IPS-NIHi7 (cell line): ENCODE measurements at regions not wholly inside any gene's neighbourhood (a gene's known extent, or its start where the extent isn't known, plus 50 kb on each side); places are given as distances from the start of the nearest gene placed in this dataset.
"Not testable (repeated sequence)": the region's sequence is repeated elsewhere in the genome, so short reads cannot be mapped to it uniquely, and the experiment has no call there.

ENCODE experiments used
- DNase-seq: peaks from one replicate; pipeline ENCODE4 v3.0.0; 2012; ENCODE audit warnings: mixed read lengths; ENCODE audit errors: extremely low spot score

DNA sequence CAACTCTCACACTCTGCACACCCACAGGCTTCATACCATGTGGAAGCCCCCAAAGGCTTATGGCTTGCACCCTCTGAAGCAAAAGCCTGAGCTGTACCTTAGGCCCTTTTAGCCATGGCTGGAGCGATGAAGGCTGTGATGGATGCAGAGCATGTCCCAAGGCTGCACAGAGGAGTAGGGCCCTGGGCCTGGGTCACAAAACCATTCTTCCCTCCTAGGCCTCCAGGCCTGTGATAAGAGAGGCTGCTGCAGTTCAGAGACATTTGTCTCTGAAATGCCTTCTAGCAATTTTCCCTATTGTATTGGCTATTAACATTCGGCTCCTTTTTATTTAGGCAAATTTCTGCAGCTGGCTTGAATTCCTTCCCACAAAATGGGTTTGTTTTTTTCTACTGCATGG is 1707.7 kb downstream of the MRPL39 start:
- no peak for DNase-seq

DNA sequence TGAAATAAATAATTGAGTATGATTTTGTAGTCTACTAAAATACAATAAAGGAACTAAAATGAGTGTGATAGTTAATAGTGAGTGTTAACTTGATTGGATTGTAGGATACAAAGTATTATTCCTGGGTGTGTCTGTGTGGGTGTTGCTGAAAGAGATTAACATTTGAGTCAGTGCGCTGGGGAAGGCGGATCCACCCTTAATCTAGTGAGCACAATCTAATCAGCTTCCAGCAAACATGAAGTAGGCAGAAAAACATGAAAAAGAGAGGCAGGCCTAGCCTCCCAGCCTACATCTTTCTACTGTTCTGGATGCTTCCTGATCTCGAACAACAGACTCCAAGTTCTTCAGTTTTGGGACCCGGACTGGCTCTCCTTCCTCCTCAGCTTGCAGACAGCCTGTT is 1716.6 kb downstream of the MRPL39 start:
- DNase-seq: no peak

DNA sequence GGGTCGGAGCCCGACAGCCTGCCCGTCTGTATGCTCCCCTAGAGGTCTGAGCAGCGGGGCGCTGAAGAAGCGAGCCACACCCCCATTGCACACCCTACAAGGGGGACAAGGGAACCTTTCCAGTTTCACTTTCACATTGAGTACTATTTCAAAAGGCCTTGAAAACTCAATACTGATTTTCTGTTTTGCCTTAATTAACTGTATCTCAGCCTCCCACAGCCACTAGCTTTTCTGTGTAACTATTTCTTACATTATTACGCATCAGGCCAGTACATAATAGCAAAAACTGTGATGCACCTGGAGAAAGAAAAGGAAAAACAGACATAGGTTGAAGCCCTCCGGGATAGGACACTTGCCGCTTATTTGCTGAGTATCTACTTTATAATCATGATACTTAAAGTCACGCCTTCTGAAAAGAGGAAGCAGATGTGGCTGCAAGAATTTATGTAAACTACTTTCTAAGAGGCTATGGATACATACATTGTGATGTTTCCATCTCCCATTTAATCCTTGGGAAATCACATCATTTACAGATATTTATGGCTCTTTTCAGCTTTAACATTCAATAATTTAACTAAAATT is 1719.5 kb downstream of the MRPL39 start:
- no peak for DNase-seq

DNA sequence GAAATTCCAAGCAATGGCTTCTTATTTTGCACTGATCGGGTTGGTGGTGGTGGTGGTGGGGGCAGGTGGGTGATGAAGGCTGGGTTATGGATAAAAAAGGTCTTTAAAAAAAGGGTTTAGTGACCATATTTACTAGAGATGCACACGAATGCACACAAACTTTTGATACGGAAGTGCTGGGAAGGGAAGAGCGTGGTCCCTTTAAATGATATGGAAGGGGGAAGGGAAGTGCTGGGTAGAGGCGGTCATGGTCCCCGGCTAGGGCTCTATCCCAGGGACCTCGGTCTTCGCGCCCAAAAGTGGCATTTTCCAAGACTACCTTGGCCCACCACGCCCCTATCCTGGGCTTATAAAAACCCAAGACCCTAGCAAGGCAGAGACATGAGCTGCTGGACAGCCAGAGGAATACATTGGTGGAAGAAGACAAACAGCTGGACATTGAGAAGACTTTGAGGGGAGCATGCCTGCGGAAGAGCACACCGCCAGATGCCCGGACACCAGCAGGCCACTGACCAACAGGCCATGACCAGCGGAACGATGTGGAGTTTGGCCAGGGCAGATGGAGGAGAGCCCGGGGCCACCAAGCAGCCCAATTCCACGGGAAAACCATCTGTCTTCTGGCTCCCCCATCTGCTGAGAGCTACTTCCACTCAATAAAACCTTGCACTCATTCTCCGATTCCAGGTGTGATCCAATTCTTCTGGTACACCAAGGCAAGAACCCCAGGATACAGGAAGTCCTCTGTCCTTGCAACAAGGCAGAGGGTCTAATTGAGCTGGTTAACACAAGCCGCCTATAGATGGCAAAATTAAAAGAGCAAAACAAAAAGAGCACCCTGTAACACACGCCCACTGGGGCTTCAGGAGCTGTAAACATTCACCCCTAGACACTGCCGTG is 1720.2 kb downstream of the MRPL39 start:
- DNase-seq: no peak

DNA sequence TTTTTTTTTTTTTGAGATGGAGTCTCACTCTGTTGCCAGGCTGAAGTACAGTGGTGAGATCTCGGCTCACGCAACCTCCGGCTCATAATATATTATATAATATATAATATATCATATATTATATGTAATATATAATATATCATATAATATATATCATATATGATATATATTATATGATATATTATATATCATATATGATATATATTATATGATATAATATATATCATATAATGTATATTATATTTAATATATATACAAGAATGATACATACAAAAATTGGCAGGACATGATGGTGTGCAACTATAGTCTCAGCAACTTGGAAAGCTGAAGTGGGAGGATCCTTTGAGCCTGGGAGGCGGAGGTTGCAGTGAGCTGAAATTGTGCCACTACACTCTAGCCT is 1725.5 kb downstream of the MRPL39 start:
- DNase-seq: no peak

DNA sequence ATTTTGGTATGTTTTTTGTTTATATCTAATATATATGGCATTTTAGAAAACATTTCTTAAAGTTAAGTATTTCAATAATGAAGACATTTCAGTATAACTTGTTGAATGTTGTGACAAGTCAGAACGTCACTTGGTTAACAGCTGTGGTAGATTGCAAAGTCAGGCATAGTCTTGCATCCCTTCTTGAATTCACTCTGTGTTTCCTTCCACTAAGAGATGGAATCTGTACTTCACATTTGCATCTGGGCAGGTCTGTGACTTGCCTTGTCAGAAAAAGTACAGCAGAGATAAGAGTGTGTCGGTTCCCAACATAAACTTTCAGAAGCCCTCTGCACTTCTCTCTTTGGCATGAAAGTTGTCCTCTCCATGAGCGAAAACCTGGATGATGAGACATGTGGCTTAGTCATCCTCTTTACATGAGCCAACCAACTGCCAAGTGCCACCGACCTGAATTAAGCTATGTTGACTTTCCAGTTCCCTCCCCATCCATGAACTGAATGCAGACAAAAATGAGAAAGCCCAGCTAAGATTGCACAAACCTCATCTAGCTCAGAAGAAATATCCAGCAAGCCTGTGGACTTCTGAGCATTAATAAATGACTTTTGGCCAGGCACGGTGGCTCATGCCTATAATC is 1730.2 kb downstream of the MRPL39 start:
- DNase-seq: no peak

DNA sequence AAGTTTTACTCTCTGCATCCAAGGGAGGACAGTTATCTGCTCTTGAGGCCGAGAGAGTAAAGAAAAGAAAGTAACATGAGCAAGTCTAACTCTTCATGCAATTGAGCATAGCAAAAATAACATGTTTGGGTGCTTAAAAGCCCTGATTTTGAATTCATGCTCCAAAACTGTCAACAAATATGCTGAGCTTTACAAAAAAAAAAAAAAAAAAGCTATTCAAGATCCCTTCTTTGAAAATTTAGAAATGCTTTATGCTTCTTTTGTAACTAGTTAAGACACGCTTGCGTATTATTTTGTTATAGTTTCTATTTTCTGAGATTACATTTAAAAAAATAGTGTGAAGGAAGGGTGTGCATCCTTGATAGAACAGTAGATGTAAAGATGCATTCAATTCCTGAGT is 1733.0 kb downstream of the MRPL39 start:
- DNase-seq: no peak

DNA sequence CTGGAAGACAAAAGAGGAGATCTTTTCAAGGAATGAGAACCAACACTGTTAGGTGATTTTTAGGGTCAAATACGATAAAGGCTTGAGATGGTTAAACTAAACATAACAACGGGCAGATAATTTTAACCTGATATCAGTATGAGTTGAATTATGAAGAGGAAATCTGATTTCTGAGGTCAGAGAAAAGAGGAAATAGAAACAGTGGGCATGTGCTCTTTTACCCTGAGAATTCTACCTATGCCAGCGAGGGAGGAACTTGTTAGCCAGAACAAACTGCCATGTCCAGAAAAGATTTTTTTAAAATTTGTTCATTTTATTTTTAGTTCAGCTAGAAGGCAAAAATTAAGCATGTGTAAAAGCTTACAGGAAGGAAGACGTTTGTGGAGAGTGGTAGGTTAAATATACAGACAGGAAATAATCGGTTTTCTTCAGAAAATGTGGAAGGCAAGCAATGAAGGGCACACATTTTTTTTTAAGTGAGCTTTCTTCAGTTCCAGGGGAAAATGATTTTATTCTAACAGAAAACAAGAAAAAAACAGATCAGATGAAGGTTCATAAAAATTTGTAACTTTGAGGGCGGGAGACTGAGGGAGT is 1745.3 kb downstream of the MRPL39 start:
- no peak for DNase-seq

DNA sequence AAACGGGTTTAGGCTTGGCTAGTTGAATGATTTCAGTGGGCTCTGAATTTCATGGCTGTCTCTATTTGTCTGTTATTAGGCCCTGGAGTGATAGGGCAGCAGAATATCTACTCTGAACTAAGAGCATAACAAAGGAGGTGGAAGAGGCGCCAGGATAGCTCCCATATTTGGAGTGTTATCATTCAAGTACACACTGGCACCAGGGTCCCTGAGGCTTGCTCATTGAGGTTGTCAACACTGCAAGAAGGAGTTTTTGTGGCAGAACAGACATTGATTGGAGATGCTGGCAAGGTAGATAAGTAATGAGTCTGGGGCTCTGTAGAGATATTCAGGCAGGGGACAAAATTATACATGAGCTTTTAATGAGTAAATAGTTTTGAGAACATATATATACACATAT is 1748.4 kb downstream of the MRPL39 start:
- no peak for DNase-seq

DNA sequence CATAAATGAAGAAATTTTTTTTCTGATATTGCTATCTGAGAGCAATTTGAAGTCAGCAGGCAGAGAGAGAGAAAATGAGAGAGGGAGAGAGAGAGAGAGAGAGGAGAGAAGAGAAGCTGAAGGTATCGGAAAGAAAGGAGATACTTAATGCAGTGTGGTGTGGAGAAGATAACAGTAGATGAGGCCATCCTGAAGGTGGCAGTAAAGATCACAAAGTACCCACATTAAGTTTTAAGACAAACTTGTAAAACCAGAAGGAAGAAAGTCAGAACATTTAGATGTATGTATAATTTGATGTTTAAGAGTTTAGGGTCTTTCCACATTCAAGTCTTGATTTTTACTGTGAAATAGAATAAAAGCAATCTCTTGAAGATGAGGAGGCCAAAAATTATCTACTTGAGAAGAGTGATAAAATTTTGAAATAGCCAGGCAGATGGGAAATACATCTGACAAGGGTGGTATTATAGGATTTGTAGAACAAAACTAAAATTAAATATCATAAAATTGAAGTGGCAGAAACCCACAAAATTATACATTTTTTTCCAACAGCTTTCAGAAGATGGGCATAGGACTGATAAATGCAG is 1753.4 kb downstream of the MRPL39 start:
- DNase-seq: no peak

DNA sequence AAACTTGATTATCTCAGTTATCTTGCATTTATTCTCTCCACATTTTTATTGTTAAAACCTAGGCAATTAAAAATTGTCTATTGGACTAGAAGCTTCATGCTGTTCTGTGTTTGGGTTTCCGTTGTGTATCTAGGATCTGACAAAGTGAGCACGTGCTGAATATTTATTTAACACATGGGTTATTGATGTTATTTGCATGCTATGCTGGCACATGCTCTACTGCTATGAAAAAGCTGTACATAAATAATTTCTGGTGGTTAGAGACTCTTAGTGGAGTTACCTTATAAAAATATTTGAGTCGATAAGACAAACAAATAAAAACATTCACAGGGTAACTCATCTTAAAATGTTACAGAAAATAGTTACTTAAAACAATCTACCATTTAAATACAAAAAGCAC is 1769.7 kb downstream of the MRPL39 start:
- DNase-seq: no peak

DNA sequence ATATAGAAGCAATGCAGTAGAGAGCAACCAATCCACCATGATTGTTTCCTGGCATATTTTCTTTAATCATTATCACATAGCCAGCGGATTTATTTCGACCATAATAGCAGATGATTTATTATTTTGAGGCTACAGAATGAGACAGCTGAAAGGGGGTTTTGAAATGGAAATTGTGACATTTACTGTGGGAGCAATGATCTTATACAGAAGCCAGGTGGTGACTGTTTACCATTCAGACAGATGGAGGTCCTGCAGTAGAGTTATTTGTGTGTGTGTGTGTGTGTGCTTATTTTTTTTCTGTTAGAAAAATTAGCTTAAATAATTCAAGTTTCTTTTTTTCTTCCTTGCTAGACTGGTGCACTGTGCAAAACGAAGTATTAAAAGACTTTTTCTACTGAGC is 1784.5 kb downstream of the MRPL39 start:
- DNase-seq: no peak

DNA sequence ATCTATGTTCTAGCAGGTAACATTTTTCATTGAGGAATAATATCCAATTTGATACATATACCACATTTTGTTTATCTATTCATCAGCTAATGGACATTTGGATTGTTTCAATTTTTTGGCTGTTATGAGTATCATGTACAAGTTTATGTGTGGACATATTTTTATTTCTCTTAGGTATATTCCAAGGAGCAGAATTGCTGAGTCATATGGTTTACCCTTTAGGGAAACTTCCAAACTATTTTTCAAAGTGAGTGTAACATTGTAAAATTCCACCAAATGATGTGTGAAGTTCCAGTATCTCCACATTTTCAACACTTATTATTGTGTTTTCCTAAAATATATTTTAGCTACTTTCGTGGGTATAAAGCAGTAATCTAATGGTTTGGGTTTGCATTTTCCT is 1789.9 kb downstream of the MRPL39 start:
- DNase-seq: no peak

DNA sequence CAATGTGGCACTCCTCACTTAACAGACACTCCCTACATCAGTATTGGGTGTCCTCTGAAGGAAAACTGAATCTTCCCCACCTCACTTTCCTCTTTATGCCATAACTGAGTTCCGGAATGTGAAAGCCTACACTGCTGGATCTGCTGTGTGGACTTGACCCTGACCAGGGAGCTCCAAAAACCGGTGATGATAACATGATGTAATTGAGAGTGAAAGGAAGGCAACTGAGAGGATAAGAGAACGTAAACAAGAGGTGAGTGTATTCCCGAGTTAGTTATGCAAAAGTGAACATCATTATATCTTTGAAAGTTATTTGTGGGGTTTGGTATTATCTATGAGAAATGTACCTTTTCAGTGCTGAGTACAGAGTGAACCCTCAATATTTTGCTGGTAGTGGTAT is 1794.8 kb downstream of the MRPL39 start:
- no peak for DNase-seq

DNA sequence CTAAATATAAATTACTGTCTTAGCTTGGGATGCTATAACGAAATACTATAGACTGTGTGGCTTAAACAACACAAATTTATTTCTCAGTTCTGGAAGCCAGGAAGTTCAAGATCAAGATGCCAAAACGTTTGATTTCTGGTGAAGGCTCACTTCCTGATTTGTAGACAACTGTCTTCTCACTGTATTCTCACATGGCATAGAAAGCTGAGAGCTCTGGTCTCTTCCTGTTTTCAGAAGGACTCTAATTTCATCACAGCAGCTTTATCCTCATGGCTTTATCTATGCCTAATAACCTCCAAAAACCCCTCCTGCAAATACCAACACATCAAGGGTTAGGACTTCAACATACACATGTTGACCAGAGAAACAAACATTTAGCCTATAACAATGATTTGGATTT is 1795.5 kb downstream of the MRPL39 start:
- DNase-seq: no peak

DNA sequence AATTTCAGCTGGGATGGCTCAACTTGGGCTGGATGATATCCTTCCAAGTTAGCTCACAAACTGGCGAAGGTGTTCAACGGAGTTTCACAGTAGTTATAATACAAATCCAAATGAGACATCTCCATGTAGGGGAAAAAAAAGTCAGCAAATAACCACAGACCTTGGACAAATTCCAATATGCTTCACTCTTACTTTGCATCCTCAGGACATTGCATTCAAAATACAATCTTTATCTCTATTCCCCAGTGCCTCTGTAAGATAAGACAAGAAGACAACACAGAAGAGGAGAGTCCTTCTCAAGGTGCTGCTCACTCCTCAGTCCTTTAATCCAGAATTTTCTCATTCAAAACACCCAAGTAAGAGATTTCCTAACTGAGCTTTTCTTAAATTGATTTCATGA is 1797.7 kb downstream of the MRPL39 start:
- no peak for DNase-seq

DNA sequence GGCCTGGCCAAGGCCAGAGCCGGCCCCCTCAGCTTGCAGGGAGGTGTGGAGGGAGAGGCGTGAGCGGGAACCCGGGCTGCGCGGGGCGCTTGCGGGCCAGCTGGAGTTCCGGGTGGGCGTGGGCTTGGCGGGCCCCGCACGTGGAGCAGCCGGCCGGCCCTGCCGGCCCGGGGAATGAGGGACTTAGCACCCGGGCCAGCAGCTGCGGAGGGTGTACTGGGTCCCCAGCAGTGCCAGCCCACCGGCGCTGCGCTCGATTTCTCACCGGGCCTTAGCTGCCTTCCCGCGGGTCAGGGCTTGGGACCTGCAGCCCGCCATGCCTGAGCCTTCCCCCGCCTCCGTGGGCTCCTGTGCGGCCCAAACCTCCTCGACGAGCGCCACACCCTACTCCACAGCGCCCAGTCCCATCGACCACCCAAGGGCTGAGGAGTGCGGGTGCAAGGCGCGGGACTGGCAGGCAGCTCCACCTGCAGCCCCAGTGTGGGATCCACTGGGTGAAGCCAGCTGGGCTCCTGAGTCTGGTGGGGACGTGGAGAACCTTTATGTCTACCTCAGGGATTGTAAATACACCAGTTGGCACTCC is 1800.2 kb downstream of the MRPL39 start:
- not testable (repeated sequence) for DNase-seq

DNA sequence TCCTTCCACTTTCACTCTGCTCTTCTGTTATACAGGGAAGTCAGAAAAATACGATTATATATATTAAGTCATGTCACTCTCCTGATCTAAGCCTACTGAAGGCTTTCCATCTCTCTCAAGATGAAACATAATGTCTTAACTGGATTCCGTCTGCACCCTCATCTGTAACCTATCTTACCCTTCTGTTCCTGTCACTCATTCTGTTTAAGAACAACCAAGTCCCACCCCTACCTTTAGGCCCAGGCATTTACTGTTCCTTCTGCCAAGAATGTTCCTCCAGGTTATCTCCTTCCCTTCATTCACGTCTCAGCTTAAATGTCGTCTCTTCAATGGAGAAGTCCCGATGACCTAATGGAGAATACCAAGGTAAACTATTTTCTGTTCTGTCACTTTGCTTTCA is 1802.4 kb downstream of the MRPL39 start:
- no peak for DNase-seq

DNA sequence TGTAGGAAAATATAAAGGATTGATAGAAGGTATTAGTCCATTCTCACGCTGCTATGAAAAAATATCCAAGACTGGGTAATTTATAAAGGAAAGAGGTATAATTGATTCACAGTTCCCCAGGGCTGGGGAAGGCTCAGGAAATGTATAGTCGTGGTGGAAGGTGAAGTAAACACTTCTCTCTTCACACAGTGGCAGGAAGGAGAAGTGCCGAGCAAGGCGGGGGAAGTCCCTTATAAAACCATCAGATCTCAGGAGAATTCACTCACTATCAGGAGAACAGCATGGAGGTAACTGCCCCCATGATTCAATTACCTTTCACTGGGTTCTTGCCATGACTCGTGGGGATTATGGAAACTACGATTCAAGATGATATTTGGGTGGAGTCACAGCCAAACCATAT is 1806.0 kb downstream of the MRPL39 start:
- no peak for DNase-seq

DNA sequence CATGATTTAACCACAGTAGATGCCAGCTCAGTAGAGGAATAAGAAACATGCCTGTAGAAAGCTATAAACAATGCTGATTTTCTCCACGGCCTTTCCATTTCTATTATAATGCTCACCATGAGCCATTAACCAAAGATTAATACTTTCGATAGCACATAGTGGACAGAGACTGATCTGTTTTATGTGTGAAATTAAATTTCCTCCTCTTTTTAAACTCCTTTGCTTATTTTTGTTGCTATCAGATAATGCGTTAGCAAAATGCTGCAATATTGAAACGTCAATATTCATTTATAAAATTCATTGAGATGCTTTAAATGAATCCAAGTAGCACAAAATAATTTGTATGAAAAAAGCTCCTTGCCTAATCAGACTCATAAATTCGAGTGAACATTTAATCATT is 1807.9 kb downstream of the MRPL39 start:
- DNase-seq: no peak

DNA sequence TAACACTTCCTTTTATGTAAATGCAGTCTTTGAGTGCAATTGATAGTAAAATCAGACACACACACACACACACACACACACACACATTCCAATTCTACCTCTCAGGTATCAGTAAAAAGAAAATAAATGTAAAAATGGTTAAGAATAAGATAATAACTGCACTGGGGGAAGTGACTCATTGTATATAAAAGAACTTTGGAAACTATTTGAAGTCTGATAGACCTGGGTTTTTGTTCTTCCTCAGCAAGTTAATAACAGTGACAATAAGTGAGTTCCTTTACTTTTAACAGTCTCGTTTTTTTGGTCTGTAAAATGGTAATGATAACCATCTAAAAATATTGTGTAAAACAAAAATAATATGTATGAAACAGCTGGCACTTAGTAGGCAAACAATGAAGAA is 1815.0 kb downstream of the MRPL39 start:
- no peak for DNase-seq

DNA sequence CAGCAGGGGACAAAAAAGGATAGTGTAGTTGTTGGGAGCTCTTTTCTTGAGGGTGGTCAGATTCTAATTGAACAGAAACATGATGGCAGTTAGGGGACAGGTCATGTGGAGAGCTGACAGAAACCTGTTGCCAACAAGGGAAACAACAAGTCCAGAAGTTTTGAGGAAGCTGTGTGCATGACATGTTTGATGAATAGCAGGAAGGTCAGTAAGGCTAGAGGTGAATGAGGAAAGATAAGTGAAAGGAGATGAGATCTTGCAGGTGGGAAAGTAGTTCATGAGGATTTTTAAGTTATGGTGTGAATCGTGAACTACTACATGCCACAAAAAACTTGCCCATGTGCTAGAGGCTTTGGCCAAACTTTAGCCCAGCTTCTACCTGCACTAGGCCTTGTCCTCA is 1817.4 kb downstream of the MRPL39 start:
- no peak for DNase-seq
